GM23338 (cell line): ENCODE measurements at regions not wholly inside any gene's neighbourhood (a gene's known extent, or its start where the extent isn't known, plus 50 kb on each side); places are given as distances from the start of the nearest gene placed in this dataset.

Source experiments
- ATAC-seq: fragments of 200-7000 bp; cut with Tn5 transposase; 3 replicates; pipeline ENCODE4 v1.9.1; 2020
- DNase-seq: peaks from one replicate; pipeline ENCODE4 v3.0.0-alpha.2; 2015; ENCODE audit warnings: low spot score
- H2AFZ ChIP-seq: fragments of 200-600 bp; sonication (generic); 2 replicates; pipeline ENCODE4 v1.8.0; 2016; ENCODE audit warnings: antibody characterized with exemption, mild to moderate bottlenecking, moderate library complexity
- H3F3A ChIP-seq: fragments of 200-600 bp; sonication (generic); replicated peaks from 2 replicates; pipeline ENCODE4 v1.8.0; 2017; ENCODE audit warnings: antibody characterized with exemption, mixed run types, low read depth
- H3K27ac ChIP-seq: fragments of 200-600 bp; sonication (generic); 2 replicates; pipeline ENCODE4 v1.6.1; 2016; ENCODE audit warnings: low read depth
- H3K27me3 ChIP-seq: fragments of 200-600 bp; sonication (generic); 2 replicates; pipeline ENCODE4 v1.8.0; 2016; ENCODE audit warnings: mild to moderate bottlenecking, mixed run types, moderate library complexity; ENCODE audit not compliant: insufficient read depth
- H3K36me3 ChIP-seq: fragments of 200-600 bp; sonication (generic); 2 replicates; pipeline ENCODE4 v1.8.0; 2016; ENCODE audit warnings: mild to moderate bottlenecking; ENCODE audit not compliant: insufficient read depth
- H3K4me1 ChIP-seq: fragments of 200-600 bp; sonication (generic); 2 replicates; pipeline ENCODE4 v1.8.0; 2016; ENCODE audit warnings: mild to moderate bottlenecking, moderate library complexity; ENCODE audit not compliant: insufficient read depth
- H3K4me2 ChIP-seq: fragments of 200-600 bp; sonication (generic); 2 replicates; pipeline ENCODE4 v1.7.1; 2017; ENCODE audit warnings: mixed run types
- H3K4me3 ChIP-seq: fragments of 200-600 bp; sonication (generic); 2 replicates; pipeline ENCODE4 v1.6.1; 2016; ENCODE audit warnings: mixed run types
- H3K79me2 ChIP-seq: fragments of 200-600 bp; sonication (generic); replicated peaks from 2 replicates; pipeline ENCODE4 v1.8.0; 2017; ENCODE audit warnings: mild to moderate bottlenecking; ENCODE audit not compliant: insufficient read depth
- H3K9me2 ChIP-seq: fragments of 200-600 bp; sonication (generic); 2 replicates; pipeline ENCODE4 v1.8.0; 2017; ENCODE audit not compliant: insufficient read depth
- H4K20me1 ChIP-seq: fragments of 200-600 bp; sonication (generic); replicated peaks from 2 replicates; pipeline ENCODE4 v1.8.0; 2017; ENCODE audit warnings: mild to moderate bottlenecking; ENCODE audit not compliant: insufficient read depth
- H3K27ac Mint-ChIP-seq: 2 replicates; pipeline ENCODE4 v1.8.0; 2020; ENCODE audit warnings: inconsistent platforms, mild to moderate bottlenecking, moderate library complexity, mixed read lengths
- H3K27me3 Mint-ChIP-seq: 3 replicates; pipeline ENCODE4 v1.8.0; 2022; ENCODE audit warnings: low read depth, mild to moderate bottlenecking, moderate library complexity, mixed read lengths, inconsistent platforms; ENCODE audit not compliant: insufficient read depth, poor library complexity
- H3K36me3 Mint-ChIP-seq: 3 replicates; pipeline ENCODE4 v1.8.0; 2021; ENCODE audit warnings: low read depth, mild to moderate bottlenecking, inconsistent platforms, moderate library complexity, mixed read lengths
- H3K4me1 Mint-ChIP-seq: 3 replicates; pipeline ENCODE4 v1.8.0; 2020; ENCODE audit warnings: mild to moderate bottlenecking, inconsistent platforms, mixed read lengths
- H3K4me3 Mint-ChIP-seq: 3 replicates; pipeline ENCODE4 v1.8.0; 2021; ENCODE audit warnings: moderate library complexity, mild to moderate bottlenecking, inconsistent platforms, mixed read lengths
- H3K9me3 Mint-ChIP-seq: 3 replicates; pipeline ENCODE4 v1.8.0; 2020; ENCODE audit warnings: moderate library complexity, mild to moderate bottlenecking, inconsistent platforms, mixed read lengths
- CREB1 ChIP-seq: fragments of 250-450 bp; sonication (Bioruptor Pico); IDR thresholded peaks from 2 replicates; pipeline ENCODE4 v1.5.0; 2020; ENCODE audit warnings: low read depth, mild to moderate bottlenecking, moderate library complexity
- EZH2 ChIP-seq: fragments of 200-600 bp; sonication (generic); IDR thresholded peaks from one replicate; pipeline ENCODE4 v1.8.0; 2017; ENCODE audit warnings: antibody characterized with exemption, mild to moderate bottlenecking, low read depth; ENCODE audit not compliant: unreplicated experiment
- EZH2phosphoT487 ChIP-seq: fragments of 200-600 bp; sonication (generic); IDR thresholded peaks from one replicate; pipeline ENCODE4 v1.8.1; 2018; ENCODE audit warnings: antibody characterized with exemption; ENCODE audit not compliant: unreplicated experiment
- JUNB ChIP-seq: IDR thresholded peaks from one replicate; pipeline ENCODE4 v1.6.1; 2016; ENCODE audit warnings: antibody characterized with exemption; ENCODE audit not compliant: unreplicated experiment
- NANOG ChIP-seq: IDR thresholded peaks from 2 replicates; pipeline ENCODE4 v1.6.1; 2016; ENCODE audit warnings: antibody characterized with exemption, borderline replicate concordance
- POLR2AphosphoS5 ChIP-seq: IDR thresholded peaks from 2 replicates; pipeline ENCODE4 v1.6.1; 2016; ENCODE audit warnings: antibody characterized with exemption, low read depth
- STAT1 ChIP-seq: IDR thresholded peaks from one replicate; pipeline ENCODE4 v1.6.1; 2016; ENCODE audit warnings: antibody characterized with exemption; ENCODE audit not compliant: unreplicated experiment
- ZNF114 ChIP-seq: fragments of 250-450 bp; sonication (Bioruptor Pico); IDR thresholded peaks from 2 replicates; pipeline ENCODE4 v1.5.0; 2020; ENCODE audit warnings: mild to moderate bottlenecking, moderate library complexity
- ZNF331 ChIP-seq: fragments of 250-450 bp; sonication (Bioruptor Pico); IDR thresholded peaks from 2 replicates; pipeline ENCODE4 v1.5.0; 2020; ENCODE audit warnings: low read depth, mild to moderate bottlenecking, moderate library complexity
- TF ChIP-seq, protein P1 (sequence below): IDR thresholded peaks from one replicate; pipeline ENCODE4 v1.6.1; 2018; ENCODE audit warnings: antibody characterized with exemption; ENCODE audit not compliant: unreplicated experiment
- TF ChIP-seq, protein P2 (sequence below): fragments of 250-450 bp; sonication (Bioruptor Pico); IDR thresholded peaks from 2 replicates; pipeline ENCODE4 v1.5.0; 2020; ENCODE audit warnings: mild to moderate bottlenecking, moderate library complexity
- TF ChIP-seq, protein P3 (sequence below): IDR thresholded peaks from 2 replicates; pipeline ENCODE4 v1.6.1; 2016; ENCODE audit warnings: antibody characterized with exemption

DNA sequence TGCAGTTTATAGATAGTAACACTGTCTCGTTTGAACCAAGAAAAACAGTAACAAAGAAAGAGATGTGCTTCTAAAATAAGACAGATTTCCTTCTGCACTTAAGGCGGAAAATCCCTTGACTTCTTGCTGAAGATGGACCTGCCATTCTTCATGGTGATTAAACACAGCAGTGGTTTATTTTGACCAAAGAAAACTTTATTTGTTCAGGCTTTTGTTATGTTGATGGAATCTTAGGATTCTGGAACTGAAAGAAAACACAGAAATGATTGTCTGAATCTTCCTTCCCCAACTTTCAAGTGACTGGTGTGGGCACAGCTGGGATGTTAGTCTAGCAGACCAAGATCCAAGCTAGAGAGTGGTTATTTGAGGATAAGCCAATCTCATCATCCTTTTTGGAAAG, 72.2 kb downstream of the DACT1 start:
- Histone ChIP-seq H3K27me3 (no peaks in the 10 kb centered on the region), H3K27ac (no peak overlapping the region), H3K9me2 (0 out of 2 replicates have a peak, but pooled peaks cover 2% of the 10 kb centered on the region), H3K79me2 (no peaks in the 10 kb centered on the region), H3K4me2 (peak overlapping the region; percentile 33; the same call in 1 of the 2 replicates), H4K20me1 (no peaks in the 10 kb centered on the region), H3K36me3 (no peaks in the 10 kb centered on the region), H3K4me3 (no peak overlapping the region), H3F3A (no peaks in the 10 kb centered on the region), H2AFZ (no peak overlapping the region), H3K4me1 (peaks cover 13% of the 10 kb centered on the region)
- Mint-ChIP-seq H3K27me3 (no peaks in the 10 kb centered on the region), H3K36me3 (no peaks in the 10 kb centered on the region), H3K4me3 (no peak overlapping the region), H3K27ac (no peak overlapping the region), H3K9me3 (no peaks in the 10 kb centered on the region), H3K4me1 (peaks cover 8% of the 10 kb centered on the region)
- DNase-seq = no peak
- no peak for ATAC-seq
- TF ChIP-seq POLR2AphosphoS5 (no peak), ZNF114 (no peak), EZH2 (no peak), NANOG (no peak), STAT1 (no peak), CREB1 (CRISPR knock-in tag) (no peak), ZNF331 (no peak), JUNB (no peak), EZH2phosphoT487 (no peak)
- TF ChIP-seq, protein P1, sequence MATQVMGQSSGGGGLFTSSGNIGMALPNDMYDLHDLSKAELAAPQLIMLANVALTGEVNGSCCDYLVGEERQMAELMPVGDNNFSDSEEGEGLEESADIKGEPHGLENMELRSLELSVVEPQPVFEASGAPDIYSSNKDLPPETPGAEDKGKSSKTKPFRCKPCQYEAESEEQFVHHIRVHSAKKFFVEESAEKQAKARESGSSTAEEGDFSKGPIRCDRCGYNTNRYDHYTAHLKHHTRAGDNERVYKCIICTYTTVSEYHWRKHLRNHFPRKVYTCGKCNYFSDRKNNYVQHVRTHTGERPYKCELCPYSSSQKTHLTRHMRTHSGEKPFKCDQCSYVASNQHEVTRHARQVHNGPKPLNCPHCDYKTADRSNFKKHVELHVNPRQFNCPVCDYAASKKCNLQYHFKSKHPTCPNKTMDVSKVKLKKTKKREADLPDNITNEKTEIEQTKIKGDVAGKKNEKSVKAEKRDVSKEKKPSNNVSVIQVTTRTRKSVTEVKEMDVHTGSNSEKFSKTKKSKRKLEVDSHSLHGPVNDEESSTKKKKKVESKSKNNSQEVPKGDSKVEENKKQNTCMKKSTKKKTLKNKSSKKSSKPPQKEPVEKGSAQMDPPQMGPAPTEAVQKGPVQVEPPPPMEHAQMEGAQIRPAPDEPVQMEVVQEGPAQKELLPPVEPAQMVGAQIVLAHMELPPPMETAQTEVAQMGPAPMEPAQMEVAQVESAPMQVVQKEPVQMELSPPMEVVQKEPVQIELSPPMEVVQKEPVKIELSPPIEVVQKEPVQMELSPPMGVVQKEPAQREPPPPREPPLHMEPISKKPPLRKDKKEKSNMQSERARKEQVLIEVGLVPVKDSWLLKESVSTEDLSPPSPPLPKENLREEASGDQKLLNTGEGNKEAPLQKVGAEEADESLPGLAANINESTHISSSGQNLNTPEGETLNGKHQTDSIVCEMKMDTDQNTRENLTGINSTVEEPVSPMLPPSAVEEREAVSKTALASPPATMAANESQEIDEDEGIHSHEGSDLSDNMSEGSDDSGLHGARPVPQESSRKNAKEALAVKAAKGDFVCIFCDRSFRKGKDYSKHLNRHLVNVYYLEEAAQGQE = no peak
- TF ChIP-seq, protein P2, sequence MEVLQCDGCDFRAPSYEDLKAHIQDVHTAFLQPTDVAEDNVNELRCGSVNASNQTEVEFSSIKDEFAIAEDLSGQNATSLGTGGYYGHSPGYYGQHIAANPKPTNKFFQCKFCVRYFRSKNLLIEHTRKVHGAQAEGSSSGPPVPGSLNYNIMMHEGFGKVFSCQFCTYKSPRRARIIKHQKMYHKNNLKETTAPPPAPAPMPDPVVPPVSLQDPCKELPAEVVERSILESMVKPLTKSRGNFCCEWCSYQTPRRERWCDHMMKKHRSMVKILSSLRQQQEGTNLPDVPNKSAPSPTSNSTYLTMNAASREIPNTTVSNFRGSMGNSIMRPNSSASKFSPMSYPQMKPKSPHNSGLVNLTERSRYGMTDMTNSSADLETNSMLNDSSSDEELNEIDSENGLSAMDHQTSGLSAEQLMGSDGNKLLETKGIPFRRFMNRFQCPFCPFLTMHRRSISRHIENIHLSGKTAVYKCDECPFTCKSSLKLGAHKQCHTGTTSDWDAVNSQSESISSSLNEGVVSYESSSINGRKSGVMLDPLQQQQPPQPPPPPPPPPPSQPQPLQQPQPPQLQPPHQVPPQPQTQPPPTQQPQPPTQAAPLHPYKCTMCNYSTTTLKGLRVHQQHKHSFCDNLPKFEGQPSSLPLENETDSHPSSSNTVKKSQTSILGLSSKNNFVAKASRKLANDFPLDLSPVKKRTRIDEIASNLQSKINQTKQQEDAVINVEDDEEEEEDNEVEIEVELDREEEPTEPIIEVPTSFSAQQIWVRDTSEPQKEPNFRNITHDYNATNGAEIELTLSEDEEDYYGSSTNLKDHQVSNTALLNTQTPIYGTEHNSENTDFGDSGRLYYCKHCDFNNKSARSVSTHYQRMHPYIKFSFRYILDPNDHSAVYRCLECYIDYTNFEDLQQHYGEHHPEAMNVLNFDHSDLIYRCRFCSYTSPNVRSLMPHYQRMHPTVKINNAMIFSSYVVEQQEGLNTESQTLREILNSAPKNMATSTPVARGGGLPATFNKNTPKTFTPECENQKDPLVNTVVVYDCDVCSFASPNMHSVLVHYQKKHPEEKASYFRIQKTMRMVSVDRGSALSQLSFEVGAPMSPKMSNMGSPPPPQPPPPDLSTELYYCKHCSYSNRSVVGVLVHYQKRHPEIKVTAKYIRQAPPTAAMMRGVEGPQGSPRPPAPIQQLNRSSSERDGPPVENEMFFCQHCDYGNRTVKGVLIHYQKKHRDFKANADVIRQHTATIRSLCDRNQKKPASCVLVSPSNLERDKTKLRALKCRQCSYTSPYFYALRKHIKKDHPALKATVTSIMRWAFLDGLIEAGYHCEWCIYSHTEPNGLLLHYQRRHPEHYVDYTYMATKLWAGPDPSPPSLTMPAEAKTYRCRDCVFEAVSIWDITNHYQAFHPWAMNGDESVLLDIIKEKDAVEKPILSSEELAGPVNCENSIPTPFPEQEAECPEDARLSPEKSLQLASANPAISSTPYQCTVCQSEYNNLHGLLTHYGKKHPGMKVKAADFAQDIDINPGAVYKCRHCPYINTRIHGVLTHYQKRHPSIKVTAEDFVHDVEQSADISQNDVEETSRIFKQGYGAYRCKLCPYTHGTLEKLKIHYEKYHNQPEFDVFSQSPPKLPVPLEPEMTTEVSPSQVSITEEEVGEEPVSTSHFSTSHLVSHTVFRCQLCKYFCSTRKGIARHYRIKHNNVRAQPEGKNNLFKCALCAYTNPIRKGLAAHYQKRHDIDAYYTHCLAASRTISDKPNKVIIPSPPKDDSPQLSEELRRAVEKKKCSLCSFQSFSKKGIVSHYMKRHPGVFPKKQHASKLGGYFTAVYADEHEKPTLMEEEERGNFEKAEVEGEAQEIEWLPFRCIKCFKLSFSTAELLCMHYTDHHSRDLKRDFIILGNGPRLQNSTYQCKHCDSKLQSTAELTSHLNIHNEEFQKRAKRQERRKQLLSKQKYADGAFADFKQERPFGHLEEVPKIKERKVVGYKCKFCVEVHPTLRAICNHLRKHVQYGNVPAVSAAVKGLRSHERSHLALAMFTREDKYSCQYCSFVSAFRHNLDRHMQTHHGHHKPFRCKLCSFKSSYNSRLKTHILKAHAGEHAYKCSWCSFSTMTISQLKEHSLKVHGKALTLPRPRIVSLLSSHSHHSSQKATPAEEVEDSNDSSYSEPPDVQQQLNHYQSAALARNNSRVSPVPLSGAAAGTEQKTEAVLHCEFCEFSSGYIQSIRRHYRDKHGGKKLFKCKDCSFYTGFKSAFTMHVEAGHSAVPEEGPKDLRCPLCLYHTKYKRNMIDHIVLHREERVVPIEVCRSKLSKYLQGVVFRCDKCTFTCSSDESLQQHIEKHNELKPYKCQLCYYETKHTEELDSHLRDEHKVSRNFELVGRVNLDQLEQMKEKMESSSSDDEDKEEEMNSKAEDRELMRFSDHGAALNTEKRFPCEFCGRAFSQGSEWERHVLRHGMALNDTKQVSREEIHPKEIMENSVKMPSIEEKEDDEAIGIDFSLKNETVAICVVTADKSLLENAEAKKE (CRISPR knock-in tag) = no peak
- TF ChIP-seq, protein P3, sequence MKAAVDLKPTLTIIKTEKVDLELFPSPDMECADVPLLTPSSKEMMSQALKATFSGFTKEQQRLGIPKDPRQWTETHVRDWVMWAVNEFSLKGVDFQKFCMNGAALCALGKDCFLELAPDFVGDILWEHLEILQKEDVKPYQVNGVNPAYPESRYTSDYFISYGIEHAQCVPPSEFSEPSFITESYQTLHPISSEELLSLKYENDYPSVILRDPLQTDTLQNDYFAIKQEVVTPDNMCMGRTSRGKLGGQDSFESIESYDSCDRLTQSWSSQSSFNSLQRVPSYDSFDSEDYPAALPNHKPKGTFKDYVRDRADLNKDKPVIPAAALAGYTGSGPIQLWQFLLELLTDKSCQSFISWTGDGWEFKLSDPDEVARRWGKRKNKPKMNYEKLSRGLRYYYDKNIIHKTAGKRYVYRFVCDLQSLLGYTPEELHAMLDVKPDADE = no peak
